Neural progenitor cell (in vitro differentiated cells): ENCODE measurements at regions not wholly inside any gene's neighbourhood (a gene's known extent, or its start where the extent isn't known, plus 50 kb on each side); places are given as distances from the start of the nearest gene placed in this dataset.

ENCODE experiments used
- DNase-seq: peaks from one replicate; pipeline ENCODE4 v3.0.0-alpha.2; 2016; ENCODE audit warnings: low spot score
- H2AFZ ChIP-seq: fragments of 200-600 bp; sonication (generic); replicated peaks from 2 replicates; pipeline ENCODE4 v1.6.1; 2016; ENCODE audit warnings: antibody characterized with exemption
- H3F3A ChIP-seq: fragments of 200-600 bp; sonication (generic); 2 replicates; pipeline ENCODE4 v1.6.1; 2016; ENCODE audit warnings: antibody characterized with exemption, low read depth
- H3K27ac ChIP-seq: fragments of 200-600 bp; sonication (generic); 2 replicates; pipeline ENCODE4 v1.5.1; 2016; ENCODE audit warnings: mild to moderate bottlenecking
- H3K27me3 ChIP-seq: fragments of 200-600 bp; sonication (generic); 2 replicates; pipeline ENCODE4 v1.6.1; 2016; ENCODE audit warnings: mild to moderate bottlenecking, moderate library complexity
- H3K36me3 ChIP-seq: fragments of 200-600 bp; sonication (generic); 2 replicates; pipeline ENCODE4 v1.5.1; 2016
- H3K4me1 ChIP-seq: fragments of 200-600 bp; sonication (generic); 2 replicates; pipeline ENCODE4 v1.6.1; 2016; ENCODE audit warnings: mixed run types
- H3K4me2 ChIP-seq: fragments of 200-600 bp; sonication (generic); 2 replicates; pipeline ENCODE4 v1.6.1; 2016
- H3K4me3 ChIP-seq: fragments of 200-600 bp; sonication (generic); 2 replicates; pipeline ENCODE4 v1.5.1; 2016
- H3K79me2 ChIP-seq: fragments of 200-600 bp; sonication (generic); 2 replicates; pipeline ENCODE4 v1.6.1; 2016; ENCODE audit warnings: low read depth
- H3K9ac ChIP-seq: fragments of 200-600 bp; sonication (generic); 2 replicates; pipeline ENCODE4 v1.6.1; 2016
- H3K9me3 ChIP-seq: fragments of 200-600 bp; sonication (generic); 2 replicates; pipeline ENCODE4 v1.5.1; 2016; ENCODE audit warnings: low read depth
- H4K20me1 ChIP-seq: fragments of 200-600 bp; sonication (generic); 2 replicates; pipeline ENCODE4 v1.6.1; 2016; ENCODE audit warnings: low read depth
- H3K27ac Mint-ChIP-seq: 3 replicates; pipeline ENCODE4 v1.8.0; 2021; ENCODE audit warnings: mixed read lengths
- H3K27me3 Mint-ChIP-seq: 2 replicates; pipeline ENCODE4 v1.8.0; 2022; ENCODE audit warnings: low read depth, mild to moderate bottlenecking, inconsistent platforms, moderate library complexity, mixed read lengths; ENCODE audit not compliant: insufficient read depth
- H3K36me3 Mint-ChIP-seq: 3 replicates; pipeline ENCODE4 v1.8.0; 2021; ENCODE audit warnings: mixed read lengths
- H3K4me1 Mint-ChIP-seq: 3 replicates; pipeline ENCODE4 v1.8.0; 2021; ENCODE audit warnings: mixed read lengths
- H3K4me3 Mint-ChIP-seq: 3 replicates; pipeline ENCODE4 v1.8.0; 2021; ENCODE audit warnings: mild to moderate bottlenecking, moderate library complexity, mixed read lengths
- H3K9me3 Mint-ChIP-seq: 3 replicates; pipeline ENCODE4 v1.8.0; 2020; ENCODE audit warnings: mixed read lengths
- CTCF ChIP-seq: fragments of 200-600 bp; sonication (generic); IDR thresholded peaks from 2 replicates; pipeline ENCODE4 v1.5.1; 2017; ENCODE audit warnings: antibody characterized with exemption, mild to moderate bottlenecking
- EZH2 ChIP-seq: fragments of 200-600 bp; sonication (generic); IDR thresholded peaks from 2 replicates; pipeline ENCODE4 v1.6.1; 2017; ENCODE audit warnings: antibody characterized with exemption, mild to moderate bottlenecking, moderate library complexity
- EZH2phosphoT487 ChIP-seq: fragments of 200-600 bp; sonication (generic); IDR thresholded peaks from 2 replicates; pipeline ENCODE4 v1.6.1; 2017; ENCODE audit warnings: antibody characterized with exemption

- H3K9me3 ChIP-seq = no peaks in the 10 kb centered on the region
- H3K4me2 ChIP-seq = no peak overlapping the region
- H3K4me3 ChIP-seq = no peak overlapping the region
- no peak overlapping the region for H3K27ac Mint-ChIP-seq
- peaks cover 23% of the 10 kb centered on the region for H3K4me1 Mint-ChIP-seq
- no peaks in the 10 kb centered on the region for H3K79me2 ChIP-seq
- TF ChIP-seq EZH2 (no peak), EZH2phosphoT487 (no peak), CTCF (no peak)
- H3K27me3 Mint-ChIP-seq = peaks cover 4% of the 10 kb centered on the region
- no peak for DNase-seq
- H3F3A ChIP-seq = peaks cover 6% of the 10 kb centered on the region
- no peaks in the 10 kb centered on the region for H4K20me1 ChIP-seq
- H3K4me3 Mint-ChIP-seq = no peak overlapping the region
- H3K4me1 ChIP-seq = peaks cover 36% of the 10 kb centered on the region
- H3K27me3 ChIP-seq = no peaks in the 10 kb centered on the region
- H3K27ac ChIP-seq = no peak overlapping the region
- H3K36me3 Mint-ChIP-seq = peaks cover 3% of the 10 kb centered on the region
- no peaks in the 10 kb centered on the region for H3K36me3 ChIP-seq
- H3K9ac ChIP-seq = no peak overlapping the region
- no peak overlapping the region for H2AFZ ChIP-seq
- peaks cover 3% of the 10 kb centered on the region for H3K9me3 Mint-ChIP-seq
Observed at GRCh38 chr2:136175868-136176267, 57.9 kb upstream of the CXCR4 start.

- no peak overlapping the region for H3K4me3 Mint-ChIP-seq
Observed at GRCh38 chr2:136175466-136175865, 57.5 kb upstream of the CXCR4 start.

GRCh38 chr2:136173126-136173525 is 55.2 kb upstream of the CXCR4 start:
- Mint-ChIP-seq H3K27ac (no peak overlapping the region), H3K27me3 (no peaks in the 10 kb centered on the region), H3K9me3 (peaks cover 6% of the 10 kb centered on the region), H3K4me1 (peaks cover 31% of the 10 kb centered on the region), H3K4me3 (no peak overlapping the region), H3K36me3 (peaks cover 3% of the 10 kb centered on the region)
- DNase-seq = no peak
- Histone ChIP-seq H3K4me1 (peaks cover 38% of the 10 kb centered on the region), H3K79me2 (no peaks in the 10 kb centered on the region), H3K9ac (no peak overlapping the region), H3F3A (no peaks in the 10 kb centered on the region), H4K20me1 (no peaks in the 10 kb centered on the region), H3K9me3 (no peaks in the 10 kb centered on the region), H3K36me3 (no peaks in the 10 kb centered on the region), H3K27ac (no peak overlapping the region), H3K4me3 (no peak overlapping the region), H3K27me3 (no peaks in the 10 kb centered on the region), H3K4me2 (no peak overlapping the region), H2AFZ (no peak overlapping the region)
- TF ChIP-seq EZH2phosphoT487 (no peak), EZH2 (no peak), CTCF (no peak)

More at GRCh38 chr2:136175466-136175865, 57.5 kb upstream of the CXCR4 start:
- Histone ChIP-seq H3K27me3 (no peaks in the 10 kb centered on the region), H4K20me1 (no peaks in the 10 kb centered on the region), H3F3A (peaks cover 6% of the 10 kb centered on the region), H3K36me3 (no peaks in the 10 kb centered on the region), H3K4me2 (no peak overlapping the region), H3K4me1 (peaks cover 36% of the 10 kb centered on the region), H2AFZ (no peak overlapping the region), H3K9ac (no peak overlapping the region), H3K4me3 (no peak overlapping the region), H3K27ac (no peak overlapping the region), H3K9me3 (no peaks in the 10 kb centered on the region), H3K79me2 (no peaks in the 10 kb centered on the region)
- Mint-ChIP-seq H3K36me3 (peaks cover 3% of the 10 kb centered on the region), H3K9me3 (peaks cover 3% of the 10 kb centered on the region), H3K4me1 (peaks cover 26% of the 10 kb centered on the region), H3K27ac (no peak overlapping the region), H3K27me3 (peaks cover 4% of the 10 kb centered on the region)
- TF ChIP-seq EZH2phosphoT487 = no peak
- no peak for TF ChIP-seq EZH2
- no peak for TF ChIP-seq CTCF
- no peak for DNase-seq
